ENCODE measurements at regions not wholly inside any gene's neighbourhood (a gene's known extent, or its start where the extent isn't known, plus 50 kb on each side); places are given as distances from the start of the nearest gene placed in this dataset.

DNA sequence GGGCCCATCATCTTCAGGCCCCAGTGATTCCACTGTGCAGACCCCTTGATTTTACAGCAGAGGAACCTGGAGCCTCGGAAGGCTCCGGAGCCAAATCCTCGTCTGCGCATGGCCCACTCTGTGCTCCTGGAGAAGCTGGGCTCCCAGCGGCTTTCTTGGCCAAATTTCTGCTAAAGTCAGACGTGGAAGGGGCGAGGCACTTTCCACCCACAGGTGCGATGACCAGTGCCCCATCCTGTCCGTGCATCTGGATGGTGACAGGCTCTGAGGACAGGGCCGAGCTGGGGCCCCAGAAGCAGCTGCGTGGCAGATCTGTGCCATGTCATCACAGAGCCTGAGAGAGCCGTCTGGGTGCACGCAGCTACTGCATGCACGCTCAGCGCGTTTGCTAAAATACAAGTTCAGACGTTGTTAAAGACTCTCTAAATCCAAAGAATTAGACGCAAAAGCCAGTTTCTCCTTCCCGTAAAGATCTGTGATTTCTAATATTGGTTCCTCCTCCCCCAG, 57.2 kb downstream of the JAKMIP3 start:
- no peak for TF ChIP-seq RCOR1 (IDR thresholded peaks at IDR 0.05; ENCODE audit: low read length)
- TF ChIP-seq, protein P1, sequence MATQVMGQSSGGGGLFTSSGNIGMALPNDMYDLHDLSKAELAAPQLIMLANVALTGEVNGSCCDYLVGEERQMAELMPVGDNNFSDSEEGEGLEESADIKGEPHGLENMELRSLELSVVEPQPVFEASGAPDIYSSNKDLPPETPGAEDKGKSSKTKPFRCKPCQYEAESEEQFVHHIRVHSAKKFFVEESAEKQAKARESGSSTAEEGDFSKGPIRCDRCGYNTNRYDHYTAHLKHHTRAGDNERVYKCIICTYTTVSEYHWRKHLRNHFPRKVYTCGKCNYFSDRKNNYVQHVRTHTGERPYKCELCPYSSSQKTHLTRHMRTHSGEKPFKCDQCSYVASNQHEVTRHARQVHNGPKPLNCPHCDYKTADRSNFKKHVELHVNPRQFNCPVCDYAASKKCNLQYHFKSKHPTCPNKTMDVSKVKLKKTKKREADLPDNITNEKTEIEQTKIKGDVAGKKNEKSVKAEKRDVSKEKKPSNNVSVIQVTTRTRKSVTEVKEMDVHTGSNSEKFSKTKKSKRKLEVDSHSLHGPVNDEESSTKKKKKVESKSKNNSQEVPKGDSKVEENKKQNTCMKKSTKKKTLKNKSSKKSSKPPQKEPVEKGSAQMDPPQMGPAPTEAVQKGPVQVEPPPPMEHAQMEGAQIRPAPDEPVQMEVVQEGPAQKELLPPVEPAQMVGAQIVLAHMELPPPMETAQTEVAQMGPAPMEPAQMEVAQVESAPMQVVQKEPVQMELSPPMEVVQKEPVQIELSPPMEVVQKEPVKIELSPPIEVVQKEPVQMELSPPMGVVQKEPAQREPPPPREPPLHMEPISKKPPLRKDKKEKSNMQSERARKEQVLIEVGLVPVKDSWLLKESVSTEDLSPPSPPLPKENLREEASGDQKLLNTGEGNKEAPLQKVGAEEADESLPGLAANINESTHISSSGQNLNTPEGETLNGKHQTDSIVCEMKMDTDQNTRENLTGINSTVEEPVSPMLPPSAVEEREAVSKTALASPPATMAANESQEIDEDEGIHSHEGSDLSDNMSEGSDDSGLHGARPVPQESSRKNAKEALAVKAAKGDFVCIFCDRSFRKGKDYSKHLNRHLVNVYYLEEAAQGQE (IDR thresholded peaks at IDR 0.05; ENCODE audit: low read depth, low read length), result no peak
- TF ChIP-seq, protein P2, sequence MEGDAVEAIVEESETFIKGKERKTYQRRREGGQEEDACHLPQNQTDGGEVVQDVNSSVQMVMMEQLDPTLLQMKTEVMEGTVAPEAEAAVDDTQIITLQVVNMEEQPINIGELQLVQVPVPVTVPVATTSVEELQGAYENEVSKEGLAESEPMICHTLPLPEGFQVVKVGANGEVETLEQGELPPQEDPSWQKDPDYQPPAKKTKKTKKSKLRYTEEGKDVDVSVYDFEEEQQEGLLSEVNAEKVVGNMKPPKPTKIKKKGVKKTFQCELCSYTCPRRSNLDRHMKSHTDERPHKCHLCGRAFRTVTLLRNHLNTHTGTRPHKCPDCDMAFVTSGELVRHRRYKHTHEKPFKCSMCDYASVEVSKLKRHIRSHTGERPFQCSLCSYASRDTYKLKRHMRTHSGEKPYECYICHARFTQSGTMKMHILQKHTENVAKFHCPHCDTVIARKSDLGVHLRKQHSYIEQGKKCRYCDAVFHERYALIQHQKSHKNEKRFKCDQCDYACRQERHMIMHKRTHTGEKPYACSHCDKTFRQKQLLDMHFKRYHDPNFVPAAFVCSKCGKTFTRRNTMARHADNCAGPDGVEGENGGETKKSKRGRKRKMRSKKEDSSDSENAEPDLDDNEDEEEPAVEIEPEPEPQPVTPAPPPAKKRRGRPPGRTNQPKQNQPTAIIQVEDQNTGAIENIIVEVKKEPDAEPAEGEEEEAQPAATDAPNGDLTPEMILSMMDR (IDR thresholded peaks at IDR 0.05), result no peak
- no peak for TF ChIP-seq POLR2AphosphoS5 (IDR thresholded peaks at IDR 0.05; ENCODE audit: low read depth, low read length)
- no peak for TF ChIP-seq TEAD4 (IDR thresholded peaks at IDR 0.05; ENCODE audit: borderline replicate concordance, insufficient read depth)
- no peak for TF ChIP-seq TAF1 (IDR thresholded peaks at IDR 0.05; ENCODE audit: borderline replicate concordance, low read depth, low read length)
- no peak for TF ChIP-seq MXI1 (IDR thresholded peaks at IDR 0.05; ENCODE audit: low read depth, low read length)
- TF ChIP-seq RXRA (IDR thresholded peaks at IDR 0.05; ENCODE audit: borderline replicate concordance, low read depth), result no peak
- TF ChIP-seq NRF1 (IDR thresholded peaks at IDR 0.05; ENCODE audit: low read depth, low read length), result no peak
- no peak for TF ChIP-seq EZH2phosphoT487 (IDR thresholded peaks at IDR 0.05; ENCODE audit: borderline replicate concordance, low read depth)
- TF ChIP-seq FOSL2 (IDR thresholded peaks at IDR 0.05; ENCODE audit: borderline replicate concordance, low read depth), result no peak
- no peak for TF ChIP-seq YY1 (IDR thresholded peaks at IDR 0.05; ENCODE audit: low read depth)
- no peak for TF ChIP-seq NFIC (IDR thresholded peaks at IDR 0.05; ENCODE audit: borderline replicate concordance)
- TF ChIP-seq CHD2 (IDR thresholded peaks at IDR 0.05; ENCODE audit: low read length, partially characterized antibody), result no peak

All from SK-N-SH (cell line).